OCI-LY7 (cell line): ENCODE measurements at regions not wholly inside any gene's neighbourhood (a gene's known extent, or its start where the extent isn't known, plus 50 kb on each side); places are given as distances from the start of the nearest gene placed in this dataset.

Experiments
- EZH2phosphoT487 ChIP-seq: fragments of 200-600 bp; sonication (generic); IDR thresholded peaks from 2 replicates; pipeline ENCODE4 v1.6.1; 2018; ENCODE audit warnings: low read depth, borderline replicate concordance, mild to moderate bottlenecking, mixed run types, antibody characterized with exemption, low read length, moderate library complexity, mixed read lengths
- TF ChIP-seq, protein P1 (sequence below): fragments of 200-600 bp; sonication (generic); conservative IDR thresholded peaks from 2 replicates; pipeline ENCODE4 v1.5.1; 2014; ENCODE audit warnings: mild to moderate bottlenecking, antibody characterized with exemption, low read length, moderate library complexity, mixed read lengths

DNA sequence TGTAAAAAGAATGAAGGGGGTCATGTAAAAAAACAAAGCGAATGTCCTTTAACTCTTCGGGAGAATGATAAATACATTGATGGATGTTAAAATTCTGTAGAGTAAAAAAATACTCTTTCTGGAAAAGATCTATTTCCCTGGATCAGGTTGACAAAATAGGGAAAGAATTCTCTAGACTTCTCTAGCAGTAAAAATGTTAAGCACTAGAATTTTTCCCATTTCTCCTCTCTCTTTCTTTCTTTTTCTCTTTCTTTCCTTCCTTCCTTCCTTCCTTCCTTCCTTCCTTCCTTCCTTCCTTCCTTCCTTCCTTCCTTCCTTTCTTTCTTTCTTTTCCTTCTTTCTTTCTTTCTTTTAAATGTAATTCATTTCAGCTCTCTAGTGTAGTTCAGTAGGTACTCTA, 552.5 kb downstream of the LRFN5 start:
- TF ChIP-seq, protein P1, sequence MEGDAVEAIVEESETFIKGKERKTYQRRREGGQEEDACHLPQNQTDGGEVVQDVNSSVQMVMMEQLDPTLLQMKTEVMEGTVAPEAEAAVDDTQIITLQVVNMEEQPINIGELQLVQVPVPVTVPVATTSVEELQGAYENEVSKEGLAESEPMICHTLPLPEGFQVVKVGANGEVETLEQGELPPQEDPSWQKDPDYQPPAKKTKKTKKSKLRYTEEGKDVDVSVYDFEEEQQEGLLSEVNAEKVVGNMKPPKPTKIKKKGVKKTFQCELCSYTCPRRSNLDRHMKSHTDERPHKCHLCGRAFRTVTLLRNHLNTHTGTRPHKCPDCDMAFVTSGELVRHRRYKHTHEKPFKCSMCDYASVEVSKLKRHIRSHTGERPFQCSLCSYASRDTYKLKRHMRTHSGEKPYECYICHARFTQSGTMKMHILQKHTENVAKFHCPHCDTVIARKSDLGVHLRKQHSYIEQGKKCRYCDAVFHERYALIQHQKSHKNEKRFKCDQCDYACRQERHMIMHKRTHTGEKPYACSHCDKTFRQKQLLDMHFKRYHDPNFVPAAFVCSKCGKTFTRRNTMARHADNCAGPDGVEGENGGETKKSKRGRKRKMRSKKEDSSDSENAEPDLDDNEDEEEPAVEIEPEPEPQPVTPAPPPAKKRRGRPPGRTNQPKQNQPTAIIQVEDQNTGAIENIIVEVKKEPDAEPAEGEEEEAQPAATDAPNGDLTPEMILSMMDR: no peak
- no peak for TF ChIP-seq EZH2phosphoT487
